HG02642 (cell line): ENCODE measurements at regions not wholly inside any gene's neighbourhood (a gene's known extent, or its start where the extent isn't known, plus 50 kb on each side); places are given as distances from the start of the nearest gene placed in this dataset.
"Not testable (repeated sequence)": the region's sequence is repeated elsewhere in the genome, so short reads cannot be mapped to it uniquely, and the experiment has no call there.

Experiments used
- ATAC-seq: cut with Tn5 transposase; IDR thresholded peaks from one replicate; pipeline ENCODE4 v1.9.1; 2021; ENCODE audit warnings: mild to moderate bottlenecking; ENCODE audit not compliant: unreplicated experiment, poor library complexity

DNA sequence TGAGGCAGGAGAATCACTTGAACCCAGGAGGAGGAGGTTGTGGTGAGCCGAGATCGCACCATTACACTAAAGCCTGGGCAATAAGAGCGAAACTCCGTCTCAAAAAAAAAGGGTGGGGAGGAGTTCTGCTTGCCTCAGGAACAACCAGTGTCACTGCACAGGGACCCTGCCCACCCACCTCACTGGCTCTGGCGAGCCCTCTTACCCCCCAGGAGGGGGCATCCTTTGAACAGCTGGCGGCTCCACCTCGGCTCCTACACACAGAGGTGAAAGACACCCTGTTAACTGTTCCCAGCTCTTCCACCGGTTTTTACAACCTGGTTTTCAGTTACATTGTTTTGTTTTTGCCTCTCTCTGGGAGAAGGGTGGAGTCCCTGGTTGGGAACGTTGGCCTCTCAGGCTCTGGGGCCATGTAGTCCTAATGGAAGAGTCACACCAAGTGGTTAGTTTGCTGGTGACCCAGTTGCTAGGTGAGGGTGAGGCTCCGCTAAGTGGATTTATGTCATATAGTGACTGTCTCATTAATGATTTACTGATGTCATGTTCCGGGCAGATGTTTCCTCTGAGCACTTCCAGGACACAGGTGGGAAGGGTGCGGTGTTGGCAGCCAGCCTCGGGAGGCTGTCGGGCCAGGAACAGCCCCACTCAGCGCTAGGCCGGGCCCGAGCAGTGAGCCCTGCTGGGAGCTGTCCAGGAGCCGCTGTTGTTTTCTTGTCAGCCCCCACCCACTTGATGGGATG is 120.6 kb upstream of the TPTE start:
- ATAC-seq: not testable (repeated sequence)

DNA sequence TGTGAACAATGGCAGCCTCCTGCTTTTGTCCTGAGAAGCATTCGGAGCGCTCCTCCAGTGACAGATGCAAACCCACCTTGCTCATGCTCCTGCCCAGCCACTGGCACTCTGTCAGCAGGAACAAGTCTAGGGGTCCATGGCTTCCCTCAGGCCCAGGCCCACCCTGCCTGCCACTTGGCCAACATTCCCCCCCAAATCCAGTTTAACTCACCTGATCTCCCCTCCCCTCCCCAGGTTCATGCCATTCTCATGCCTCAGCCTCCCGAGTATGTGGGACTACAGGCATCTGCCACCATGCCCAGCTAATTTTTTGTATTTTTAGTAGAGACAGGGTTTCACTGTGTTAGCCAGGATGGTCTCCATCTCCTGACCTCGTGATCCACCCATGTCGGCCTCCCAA is 118.9 kb upstream of the TPTE start:
- ATAC-seq: not testable (repeated sequence)

DNA sequence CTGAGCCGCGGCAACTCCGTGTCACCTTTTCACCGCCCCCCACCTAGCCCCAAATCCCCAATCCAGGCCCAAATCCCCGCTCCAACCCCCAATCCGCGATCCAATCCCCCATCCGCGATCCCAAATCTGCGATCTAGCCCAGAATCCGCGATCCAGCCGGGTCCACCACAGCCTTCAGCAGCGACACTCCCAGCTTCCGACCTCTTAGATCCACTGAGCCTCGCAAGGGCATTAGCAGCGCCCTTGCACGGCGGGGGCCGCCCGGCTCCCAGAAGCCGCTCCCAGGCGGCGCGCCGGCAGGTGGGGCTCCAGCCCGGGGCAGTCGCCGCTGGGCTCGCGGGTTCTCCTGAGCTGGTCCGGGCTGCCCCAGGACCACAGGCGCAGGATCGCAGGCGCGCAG is 116.1 kb upstream of the TPTE start:
- not testable (repeated sequence) for ATAC-seq

DNA sequence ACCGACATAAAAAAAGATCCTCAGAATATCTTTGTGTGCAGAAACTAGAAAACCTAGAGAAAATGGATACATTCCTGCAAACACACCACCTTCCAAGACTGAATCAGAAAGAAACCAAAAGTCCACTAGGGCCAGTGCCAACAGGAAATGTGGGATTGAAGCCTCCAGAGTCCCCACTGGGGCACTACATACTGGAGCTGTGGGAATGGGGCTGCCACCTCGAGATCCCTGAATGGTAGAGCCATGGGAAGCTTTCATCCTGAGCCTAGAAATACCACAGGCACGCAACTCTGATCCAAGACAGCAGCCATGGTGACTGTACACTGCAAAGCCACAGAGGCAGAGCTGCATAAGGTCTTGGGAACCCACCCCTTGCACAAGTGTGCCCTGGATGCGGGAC is 111.6 kb upstream of the TPTE start:
- not testable (repeated sequence) for ATAC-seq

DNA sequence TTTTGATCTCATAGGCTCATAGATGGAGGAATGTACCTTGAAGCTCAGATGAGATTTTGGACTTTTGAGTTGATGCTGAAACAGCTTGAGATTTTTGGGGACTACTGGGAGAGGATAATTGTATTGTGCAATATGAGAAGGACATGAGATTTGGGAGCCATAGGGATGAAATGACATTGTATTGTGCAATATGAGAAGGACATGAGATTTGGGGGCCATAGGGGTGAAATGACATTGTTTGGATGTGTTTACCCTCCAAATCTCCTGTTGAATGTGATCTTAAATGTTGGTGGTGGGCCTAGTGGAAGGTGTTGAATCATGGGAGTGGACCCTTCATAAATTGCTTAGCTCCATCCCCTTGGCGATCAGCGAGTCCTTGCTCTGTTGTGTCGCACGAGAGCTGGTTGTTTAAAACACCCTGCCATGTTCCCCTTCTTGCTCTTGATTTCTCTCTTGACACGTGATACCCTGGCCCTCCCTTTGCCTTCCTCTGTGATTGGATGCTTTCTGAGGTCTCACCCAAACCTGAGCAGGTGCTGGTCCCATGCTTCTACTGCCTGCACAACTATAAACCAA is 110.9 kb upstream of the TPTE start:
- ATAC-seq: not testable (repeated sequence)

DNA sequence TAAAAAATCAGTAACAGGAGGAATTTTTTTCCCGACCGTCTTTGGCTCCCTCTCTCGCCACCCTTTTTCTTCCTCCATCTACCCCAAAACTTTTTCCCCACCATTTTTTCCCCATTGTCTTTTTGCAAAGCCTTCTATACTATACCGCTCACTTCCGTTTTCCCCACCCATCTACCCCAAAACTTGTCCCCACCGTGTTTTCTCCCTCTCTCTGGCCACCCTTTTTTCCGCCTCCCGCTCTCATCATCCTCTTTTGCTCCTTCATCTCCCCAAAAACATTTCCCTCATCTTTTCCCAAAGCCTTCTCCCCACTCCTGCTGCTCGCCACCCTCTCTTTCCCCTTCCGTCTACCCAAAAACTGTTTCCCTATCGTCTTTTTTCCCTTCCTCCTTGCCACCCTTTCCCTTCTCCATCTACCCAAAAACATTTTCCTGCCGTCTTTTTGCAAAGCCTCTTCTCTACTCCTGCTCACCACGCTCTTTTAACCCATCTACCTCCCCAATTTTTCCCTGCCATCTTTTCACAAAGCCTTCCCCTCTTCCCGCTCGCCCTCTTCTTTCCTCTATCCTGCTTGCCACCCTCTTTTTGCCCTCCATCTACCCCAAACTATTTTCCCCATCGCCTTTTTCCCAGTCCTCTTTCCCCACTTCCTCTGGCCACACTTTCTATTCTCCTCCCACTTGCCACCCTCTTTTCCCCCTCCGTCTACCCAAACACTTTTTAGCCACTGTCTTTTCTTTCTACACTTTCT is 109.4 kb upstream of the TPTE start:
- ATAC-seq: not testable (repeated sequence)

DNA sequence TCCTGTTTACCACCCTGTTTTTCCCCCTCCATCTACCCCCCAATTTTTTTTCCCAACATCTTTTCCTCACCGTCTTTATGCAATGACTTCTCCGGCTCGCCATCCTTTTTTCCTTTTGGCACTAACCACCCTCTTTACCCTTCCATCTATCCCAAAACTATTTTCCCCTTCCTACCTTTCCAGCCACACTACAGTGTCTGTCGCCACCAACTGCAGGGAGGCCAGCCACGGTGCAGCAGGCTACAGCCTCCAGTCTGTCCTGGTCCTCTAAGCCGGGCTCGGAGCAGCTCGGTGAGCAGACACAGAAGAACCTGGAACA is 108.5 kb upstream of the TPTE start:
- ATAC-seq: not testable (repeated sequence)

DNA sequence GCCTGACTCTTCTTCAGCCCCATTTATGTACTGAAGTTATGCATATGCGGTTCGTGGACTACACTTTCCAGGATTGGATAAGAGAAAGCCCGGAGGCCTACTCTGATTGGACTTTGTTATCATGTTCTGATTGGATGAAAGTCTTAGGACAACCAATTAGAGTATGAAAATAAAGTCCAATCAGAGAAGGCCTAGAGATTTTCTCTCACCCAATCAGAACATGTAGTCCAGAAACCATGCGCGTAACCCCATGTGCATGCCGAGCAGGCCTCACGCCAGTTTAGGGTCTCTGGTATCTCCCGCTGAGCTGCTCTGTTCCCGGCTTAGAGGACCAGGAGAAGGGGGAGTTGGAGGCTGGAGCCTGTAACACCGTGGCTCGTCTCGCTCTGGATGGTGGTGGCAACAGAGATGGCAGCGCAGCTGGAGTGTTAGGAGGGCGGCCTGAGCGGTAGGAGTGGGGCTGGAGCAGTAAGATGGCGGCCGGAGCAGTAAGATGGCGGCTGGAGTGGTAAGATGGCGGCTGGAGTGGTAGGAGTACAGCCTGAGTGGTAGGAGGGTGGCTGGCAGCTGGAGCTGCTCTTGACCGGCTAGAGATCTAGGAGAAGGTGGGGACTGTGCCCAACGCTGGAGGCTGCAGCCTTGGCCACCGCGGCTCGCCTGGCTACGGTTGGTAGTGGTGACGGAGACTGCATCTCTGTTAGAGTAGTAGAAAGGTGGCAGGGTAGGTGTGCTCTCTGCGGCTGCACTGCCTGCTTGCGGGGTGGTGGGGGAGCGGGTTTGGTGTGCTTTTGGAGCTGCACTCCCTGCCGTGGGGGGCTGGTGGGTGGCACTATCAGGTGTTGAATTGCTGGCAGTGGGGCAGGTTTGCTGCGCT is 107.9 kb upstream of the TPTE start:
- not testable (repeated sequence) for ATAC-seq

DNA sequence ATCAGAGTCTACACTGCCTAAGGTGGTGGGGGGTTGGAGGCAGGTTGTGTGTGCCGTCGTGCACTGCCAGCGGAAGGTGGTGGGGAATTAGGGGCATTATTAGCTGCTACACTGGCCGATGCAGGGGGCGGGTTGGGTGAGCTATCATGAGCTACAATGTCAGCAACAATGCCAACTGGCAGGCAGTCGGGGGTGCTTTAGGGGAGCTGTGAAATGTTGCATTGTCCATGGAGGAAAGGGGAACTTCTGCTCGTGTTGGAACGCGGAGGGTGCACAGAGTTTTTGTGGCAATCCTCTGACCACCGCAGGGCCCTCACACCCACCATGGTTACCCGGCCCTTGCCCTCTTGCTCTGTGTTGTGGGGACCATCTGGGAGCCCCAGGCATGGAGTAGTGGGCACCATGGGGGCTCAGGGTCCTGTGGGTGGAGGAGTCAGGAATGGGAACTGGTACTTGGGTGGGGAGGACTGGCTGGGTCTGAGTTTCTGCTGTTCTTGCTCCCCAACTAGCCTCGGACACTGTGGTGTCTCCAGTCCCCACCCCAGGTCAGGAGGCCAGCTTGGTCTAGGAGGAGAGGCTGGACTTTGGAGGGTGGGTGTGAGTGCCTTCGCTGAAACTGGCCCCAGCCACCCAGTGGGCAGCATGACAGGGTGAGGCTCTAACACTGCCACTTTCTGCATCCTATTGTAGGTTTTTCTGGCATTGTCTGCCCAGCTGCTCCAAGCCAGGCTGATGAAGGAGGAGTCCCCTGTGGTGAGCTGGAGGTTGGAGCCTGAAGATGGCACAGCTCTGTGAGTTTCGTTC is 107.1 kb upstream of the TPTE start:
- not testable (repeated sequence) for ATAC-seq

DNA sequence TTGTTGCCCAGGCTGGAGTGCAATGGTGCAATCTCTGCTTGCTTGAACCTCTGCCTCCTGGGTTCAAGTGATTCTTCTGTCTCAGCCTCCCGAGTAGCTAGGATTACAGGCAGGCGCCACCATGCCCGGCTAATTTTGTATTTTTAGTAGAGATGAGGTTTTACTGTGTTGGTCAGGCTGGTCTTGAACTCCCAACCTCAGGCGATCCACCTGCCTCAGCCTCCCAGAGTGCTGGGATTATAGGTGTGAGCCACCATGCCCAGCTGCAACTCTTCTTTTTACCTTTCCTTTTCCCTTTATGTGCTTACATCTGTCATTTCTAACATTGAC is 106.5 kb upstream of the TPTE start:
- not testable (repeated sequence) for ATAC-seq

DNA sequence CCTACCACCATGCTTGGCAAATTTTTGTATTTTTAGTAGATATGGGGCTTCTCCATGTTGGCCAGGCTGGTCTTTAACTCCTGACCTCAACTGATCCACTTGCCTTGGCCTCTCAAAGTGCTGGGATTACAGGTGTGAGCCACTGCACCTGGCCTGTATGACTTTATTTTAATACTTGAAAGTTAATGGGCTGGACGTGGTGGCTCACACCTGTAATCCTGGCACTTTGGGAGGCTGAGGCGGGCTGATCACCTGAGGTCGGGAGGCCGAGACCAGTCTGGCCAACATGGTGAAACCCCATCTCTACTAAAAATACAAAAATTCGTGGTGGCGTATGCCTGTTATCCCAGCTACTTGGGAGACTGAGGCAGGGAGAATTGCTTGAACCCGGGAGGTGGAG is 105.9 kb upstream of the TPTE start:
- not testable (repeated sequence) for ATAC-seq

DNA sequence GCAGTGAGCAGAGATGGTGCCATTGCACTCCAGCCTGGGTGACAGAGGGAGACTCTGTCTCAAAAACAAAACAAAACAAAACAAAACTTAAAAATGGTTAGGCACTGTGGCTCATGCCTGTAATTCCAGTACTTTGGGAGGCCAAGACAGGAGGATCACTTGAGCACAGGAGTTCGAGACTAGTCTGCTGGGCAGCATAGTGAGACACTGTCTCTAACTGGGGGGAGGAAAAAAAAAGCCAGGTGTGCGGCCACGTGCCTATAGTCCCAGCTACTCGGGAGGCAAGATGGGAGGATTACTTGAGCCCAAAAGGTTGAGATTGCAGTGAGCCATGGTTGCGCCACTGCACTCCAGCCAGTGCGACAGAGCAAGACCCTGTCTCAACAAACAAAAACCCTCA is 105.5 kb upstream of the TPTE start:
- ATAC-seq: not testable (repeated sequence)

DNA sequence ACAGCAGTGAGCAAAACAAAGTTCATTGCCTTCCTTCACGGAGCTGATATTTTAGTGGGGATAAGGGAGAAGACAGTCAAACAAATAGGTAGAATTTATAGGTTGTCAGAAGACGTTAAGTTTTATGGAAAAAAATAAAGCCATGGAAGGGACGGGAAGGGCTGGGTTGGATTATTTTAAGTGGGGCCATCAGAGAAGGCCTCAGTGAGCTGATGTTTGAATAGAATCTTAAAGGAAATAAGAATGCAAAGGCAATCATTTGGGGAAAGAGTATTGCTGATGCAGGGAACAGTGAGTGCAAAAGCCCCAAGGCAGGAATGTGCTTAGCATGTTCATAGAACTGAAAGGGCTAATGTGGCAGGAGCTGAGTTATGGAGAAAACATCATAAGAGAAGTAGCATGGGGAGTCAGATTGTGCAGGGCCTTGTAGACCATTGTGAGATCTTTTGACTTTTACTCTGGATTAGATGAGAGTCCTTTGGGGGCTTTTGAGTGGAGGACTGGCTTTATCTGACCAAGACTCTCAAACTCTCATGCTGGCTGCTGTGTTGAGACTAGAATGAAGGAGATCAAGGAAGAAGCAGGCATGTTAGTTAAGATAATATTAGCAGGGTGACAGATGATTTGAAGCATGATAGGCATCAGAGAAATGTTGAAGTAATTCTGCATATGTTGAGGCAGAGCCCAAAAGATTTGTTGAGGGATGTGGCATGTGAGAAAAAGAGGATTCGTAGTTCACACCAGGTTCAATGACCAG is 104.5 kb upstream of the TPTE start:
- not testable (repeated sequence) for ATAC-seq

DNA sequence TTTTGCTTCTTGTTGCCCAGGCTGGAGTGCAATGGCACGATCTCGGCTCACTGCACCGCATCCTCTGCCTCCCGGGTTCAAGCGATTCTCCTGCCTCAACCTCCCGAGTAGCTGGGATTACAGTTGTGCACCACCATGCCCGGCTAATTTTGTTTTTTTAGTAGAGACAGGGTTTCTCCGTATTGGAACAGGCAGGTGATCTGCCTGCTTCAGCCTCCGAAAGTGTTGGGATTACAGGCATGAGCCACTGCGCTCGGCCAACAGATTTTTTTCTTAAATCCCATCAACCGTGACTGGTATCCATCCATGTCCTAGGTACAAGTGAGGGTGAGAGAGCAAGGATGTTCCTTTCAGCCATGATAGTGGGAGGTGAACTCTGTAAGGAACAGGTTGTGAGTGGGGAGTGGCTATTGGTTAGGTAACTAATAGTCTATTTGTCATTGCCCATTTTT is 103.8 kb upstream of the TPTE start:
- not testable (repeated sequence) for ATAC-seq

DNA sequence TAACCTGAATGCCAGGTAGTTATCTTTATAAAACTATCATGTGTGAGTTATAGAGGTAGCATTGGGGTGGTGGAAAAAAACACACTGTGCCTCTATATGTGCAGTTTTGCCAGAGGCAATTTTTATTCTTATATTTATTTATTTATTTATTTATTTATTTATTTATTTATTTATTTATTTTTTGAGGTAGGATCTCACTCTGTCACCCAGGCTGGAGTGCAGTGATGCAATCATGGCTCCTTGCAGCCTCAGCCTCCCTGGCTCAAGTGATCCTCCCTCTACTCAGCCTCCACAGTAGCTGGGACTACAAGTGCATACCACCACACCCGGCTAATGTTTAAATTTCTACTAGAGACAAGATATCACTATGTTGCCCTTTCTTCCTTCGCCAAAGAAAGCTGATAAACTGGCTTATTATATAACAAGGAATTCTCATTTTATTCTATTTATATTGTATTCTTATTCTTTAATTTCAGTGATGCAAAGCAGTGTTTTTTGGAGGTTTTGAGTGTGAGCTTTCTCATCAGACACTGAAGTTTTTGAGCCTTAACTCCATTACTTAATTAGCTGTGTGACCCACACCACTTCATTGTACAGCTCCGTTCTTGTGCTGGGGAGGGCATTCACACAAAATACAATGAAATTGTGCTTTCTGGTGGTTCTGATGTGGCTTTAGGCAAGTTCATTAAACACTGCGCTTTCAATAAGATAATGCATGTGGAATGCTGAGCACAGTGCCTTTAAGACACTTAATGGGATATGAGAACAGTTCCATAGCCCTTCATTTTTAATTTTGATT is 102.9 kb upstream of the TPTE start:
- not testable (repeated sequence) for ATAC-seq

DNA sequence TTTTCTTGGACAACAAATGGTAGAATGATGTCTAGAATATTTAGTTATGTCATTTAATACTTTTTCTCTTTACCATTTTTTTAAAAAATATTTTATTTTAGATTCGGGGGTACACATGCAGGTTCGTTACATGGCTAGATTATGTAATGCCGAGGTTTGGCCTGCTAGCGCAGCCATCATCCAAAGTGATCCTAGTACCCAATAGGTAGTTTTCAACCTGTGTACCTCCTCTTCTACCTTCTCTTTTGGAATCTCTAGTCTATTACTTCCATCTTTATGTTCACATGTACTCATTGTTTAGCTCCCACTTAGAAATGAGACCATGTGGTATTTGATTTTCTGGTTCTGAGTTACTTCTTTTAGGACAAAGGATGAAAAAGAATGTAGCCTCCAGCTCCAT is 100.2 kb upstream of the TPTE start:
- not testable (repeated sequence) for ATAC-seq

DNA sequence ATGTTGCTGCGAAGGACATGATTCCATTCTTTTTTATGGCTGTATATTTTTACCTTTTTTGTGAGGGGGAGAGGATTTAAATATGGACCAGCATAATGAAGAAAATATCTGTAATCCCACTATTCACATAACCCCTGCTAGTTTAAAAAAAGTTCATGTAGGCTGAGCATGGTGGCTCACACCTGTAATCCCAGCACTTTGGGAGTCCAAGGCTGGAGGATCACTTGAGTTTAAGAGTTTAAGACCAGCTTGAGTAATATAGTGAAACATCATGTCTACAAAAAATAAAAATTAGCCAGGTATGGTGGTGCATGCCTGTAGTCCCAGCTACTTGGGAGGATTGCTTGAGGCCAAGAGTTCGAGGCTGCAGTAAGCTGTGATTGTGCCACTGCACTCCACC is 99.8 kb upstream of the TPTE start:
- not testable (repeated sequence) for ATAC-seq
